Colonic mucosa (tissue), 4 donors: ENCODE measurements at regions not wholly inside any gene's neighbourhood (a gene's known extent, or its start where the extent isn't known, plus 50 kb on each side); places are given as distances from the start of the nearest gene placed in this dataset.

Experiments
- DNase-seq: peaks from one replicate; pipeline ENCODE4 v3.0.0-alpha.2; 2020
- H3K27ac ChIP-seq: fragments of 200-600 bp; one replicate; pipeline ENCODE4 v1.8.0; 2021
- H3K27me3 ChIP-seq: fragments of 200-600 bp; one replicate; pipeline ENCODE4 v1.8.0; 2021
- H3K36me3 ChIP-seq: fragments of 200-600 bp; one replicate; pipeline ENCODE4 v1.8.0; 2021
- H3K4me1 ChIP-seq: fragments of 200-600 bp; one replicate; pipeline ENCODE4 v1.8.0; 2021; ENCODE audit warnings: mild to moderate bottlenecking
- H3K4me3 ChIP-seq: fragments of 200-600 bp; one replicate; pipeline ENCODE4 v1.8.0; 2021
- H3K9ac ChIP-seq, 2 donors: one replicate each; pipeline ENCODE4 v1.7.0; 2013; ENCODE audit warnings: control low read depth in 2 of 2, low read depth in 2 of 2, low read length in 2 of 2
- H3K9me3 ChIP-seq: fragments of 200-600 bp; one replicate; pipeline ENCODE4 v1.8.0; 2021
- intact Hi-C: fragments of 100-400 bp; cut with DNase I; formaldehyde crosslinking; loops from one replicate; pipeline ENCODE4 v1.14.1; 2022
- TF ChIP-seq, protein P1 (sequence below): fragments of 200-600 bp; IDR thresholded peaks from one replicate; pipeline ENCODE4 v1.8.0; 2022; ENCODE audit warnings: antibody characterized with exemption, mild to moderate bottlenecking
- donor health status: healthy.
- donor health status: DM: no; HTN: no; CAD: no.
- donor health status: DM: no; HTN: no; CAD: no.

- Histone ChIP-seq H3K9me3 (no peaks in the 10 kb centered on the region), H3K4me3 (no peak overlapping the region), H3K27me3 (no peaks in the 10 kb centered on the region), H3K4me1 (no peaks in the 10 kb centered on the region), H3K9ac (no peak overlapping the region), H3K36me3 (no peaks in the 10 kb centered on the region), H3K27ac (no peak overlapping the region)
- intact Hi-C loops: no loop called here
- no peak for DNase-seq
- TF ChIP-seq, protein P1, sequence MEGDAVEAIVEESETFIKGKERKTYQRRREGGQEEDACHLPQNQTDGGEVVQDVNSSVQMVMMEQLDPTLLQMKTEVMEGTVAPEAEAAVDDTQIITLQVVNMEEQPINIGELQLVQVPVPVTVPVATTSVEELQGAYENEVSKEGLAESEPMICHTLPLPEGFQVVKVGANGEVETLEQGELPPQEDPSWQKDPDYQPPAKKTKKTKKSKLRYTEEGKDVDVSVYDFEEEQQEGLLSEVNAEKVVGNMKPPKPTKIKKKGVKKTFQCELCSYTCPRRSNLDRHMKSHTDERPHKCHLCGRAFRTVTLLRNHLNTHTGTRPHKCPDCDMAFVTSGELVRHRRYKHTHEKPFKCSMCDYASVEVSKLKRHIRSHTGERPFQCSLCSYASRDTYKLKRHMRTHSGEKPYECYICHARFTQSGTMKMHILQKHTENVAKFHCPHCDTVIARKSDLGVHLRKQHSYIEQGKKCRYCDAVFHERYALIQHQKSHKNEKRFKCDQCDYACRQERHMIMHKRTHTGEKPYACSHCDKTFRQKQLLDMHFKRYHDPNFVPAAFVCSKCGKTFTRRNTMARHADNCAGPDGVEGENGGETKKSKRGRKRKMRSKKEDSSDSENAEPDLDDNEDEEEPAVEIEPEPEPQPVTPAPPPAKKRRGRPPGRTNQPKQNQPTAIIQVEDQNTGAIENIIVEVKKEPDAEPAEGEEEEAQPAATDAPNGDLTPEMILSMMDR: no peak
Observed at GRCh38 chr5:98705841-98706240, 67.6 kb upstream of the RGMB start.

- intact Hi-C loops: no loop called here
- Histone ChIP-seq H3K9ac (no peak overlapping the region), H3K4me3 (no peak overlapping the region), H3K27me3 (no peaks in the 10 kb centered on the region), H3K27ac (no peak overlapping the region), H3K9me3 (no peaks in the 10 kb centered on the region), H3K36me3 (no peaks in the 10 kb centered on the region), H3K4me1 (no peaks in the 10 kb centered on the region)
- TF ChIP-seq, protein P1: no peak
- DNase-seq: no peak
Observed at GRCh38 chr5:98709681-98710080, 63.8 kb upstream of the RGMB start.

DNA sequence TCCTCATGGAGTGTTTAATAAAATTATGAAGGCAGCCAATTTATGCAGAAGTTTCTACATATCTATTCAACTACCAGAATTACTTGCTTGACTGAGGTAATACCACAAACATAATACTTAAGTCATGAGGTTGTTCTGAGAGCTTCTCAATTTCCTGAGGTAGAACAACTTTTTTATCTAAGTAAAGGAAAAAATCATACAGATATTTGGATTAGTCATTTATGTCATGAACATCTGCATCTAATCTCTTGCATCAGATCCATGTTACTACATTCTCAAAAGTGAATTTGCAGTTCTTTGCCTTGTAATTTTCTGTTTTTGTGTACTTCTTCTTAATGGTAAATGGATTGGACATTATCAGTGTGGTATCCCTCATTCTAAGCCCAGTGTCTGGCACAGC lies 60.4 kb upstream of the RGMB start:
- Histone ChIP-seq H3K9me3 (no peaks in the 10 kb centered on the region), H3K9ac (no peak overlapping the region), H3K4me3 (no peak overlapping the region), H3K27me3 (no peaks in the 10 kb centered on the region), H3K36me3 (no peaks in the 10 kb centered on the region), H3K4me1 (no peaks in the 10 kb centered on the region), H3K27ac (no peak overlapping the region)
- TF ChIP-seq, protein P1: no peak
- DNase-seq: no peak
- intact Hi-C loops: no loop called here

GRCh38 chr5:98713856-98714255 lies 59.6 kb upstream of the RGMB start:
- Histone ChIP-seq H3K36me3 (no peaks in the 10 kb centered on the region), H3K4me3 (no peak overlapping the region), H3K9me3 (no peaks in the 10 kb centered on the region), H3K27ac (no peak overlapping the region), H3K9ac (no peak overlapping the region), H3K27me3 (no peaks in the 10 kb centered on the region), H3K4me1 (no peaks in the 10 kb centered on the region)
- no peak for DNase-seq
- TF ChIP-seq, protein P1: no peak
- intact Hi-C loops: no loop called here

- H3K36me3 ChIP-seq: no peaks in the 10 kb centered on the region
- H3K27me3 ChIP-seq: no peaks in the 10 kb centered on the region
- no peak overlapping the region for H3K4me3 ChIP-seq
- no peak overlapping the region for H3K27ac ChIP-seq
- no peak overlapping the region for H3K9ac ChIP-seq
- intact Hi-C loops: no loop called here
- DNase-seq: no peak
- no peaks in the 10 kb centered on the region for H3K9me3 ChIP-seq
- H3K4me1 ChIP-seq: no peaks in the 10 kb centered on the region
- TF ChIP-seq, protein P1: no peak
Observed at GRCh38 chr5:98714710-98715288, 58.7 kb upstream of the RGMB start.
